ENCODE measurements at regions not wholly inside any gene's neighbourhood (a gene's known extent, or its start where the extent isn't known, plus 50 kb on each side); places are given as distances from the start of the nearest gene placed in this dataset.
A peak's percentile ranks its signal among the peaks of the same experiment; 100 is the strongest.
"Not testable (repeated sequence)": the region's sequence is repeated elsewhere in the genome, so short reads cannot be mapped to it uniquely, and the experiment has no call there.

DNA sequence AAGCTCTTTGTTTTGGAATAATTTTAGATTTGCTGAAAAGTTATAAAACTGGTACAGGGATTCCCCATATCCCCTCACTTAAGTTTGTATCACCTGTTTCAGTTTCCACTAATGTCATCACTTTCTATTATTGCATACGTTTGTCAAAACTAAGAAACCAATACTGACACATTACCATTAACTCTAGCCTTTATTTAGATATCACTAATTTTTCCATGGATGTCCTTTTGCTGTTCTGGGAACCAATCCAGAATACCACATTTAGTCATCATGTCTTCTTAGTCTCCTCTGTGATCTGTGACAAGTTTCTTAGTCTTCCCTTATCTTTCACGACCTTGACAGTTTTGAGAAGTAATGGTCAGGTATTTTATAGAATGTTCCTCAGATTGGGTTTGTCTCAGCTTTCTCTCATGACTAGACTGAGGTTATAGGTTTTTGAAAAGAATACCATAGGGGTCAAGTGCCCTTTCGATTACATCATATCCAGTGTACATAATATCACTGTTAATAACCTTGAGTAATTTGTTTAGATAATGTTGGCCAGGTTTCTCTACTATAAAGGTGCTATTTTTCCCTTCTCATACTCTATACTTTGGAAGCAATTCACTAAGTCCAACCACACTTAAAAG, 51.9 kb upstream of the NMUR2 start:
- DNase-seq (ENCODE audit: low spot score) = no peak

DNA sequence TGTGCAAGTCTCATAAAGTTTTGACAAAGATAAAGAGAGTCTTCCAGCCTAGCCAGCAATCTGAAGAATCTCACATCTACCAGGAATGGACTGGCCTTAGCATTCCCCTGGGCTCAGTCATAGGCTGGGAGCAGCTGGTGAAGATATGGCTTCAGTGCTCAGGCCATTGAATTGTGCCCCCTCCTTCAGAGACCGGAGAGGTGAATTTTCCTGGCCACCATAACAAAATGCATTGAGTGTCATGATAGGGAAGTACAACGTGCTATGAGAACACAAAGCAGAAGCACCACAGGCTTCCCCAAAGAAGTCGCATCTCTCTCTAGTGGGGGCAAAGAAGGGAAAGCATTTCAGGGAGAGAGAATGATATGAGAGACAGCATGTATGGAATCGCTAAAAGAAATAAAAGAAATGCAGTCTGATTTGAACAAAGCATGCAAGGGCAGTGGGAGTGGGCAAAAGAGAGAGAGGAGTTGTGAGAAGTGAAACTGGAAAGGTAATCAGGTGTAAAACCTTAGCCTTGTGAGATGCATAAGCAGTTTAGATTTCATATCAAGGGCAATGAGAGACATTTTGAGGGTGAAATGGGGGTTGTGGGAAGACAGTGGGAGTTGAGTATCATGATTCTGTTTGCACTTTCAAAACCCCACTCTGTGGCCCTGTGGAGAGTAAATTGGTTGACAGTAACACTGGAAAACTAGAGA, 57.1 kb upstream of the NMUR2 start:
- DNase-seq (ENCODE audit: low spot score) = no peak

DNA sequence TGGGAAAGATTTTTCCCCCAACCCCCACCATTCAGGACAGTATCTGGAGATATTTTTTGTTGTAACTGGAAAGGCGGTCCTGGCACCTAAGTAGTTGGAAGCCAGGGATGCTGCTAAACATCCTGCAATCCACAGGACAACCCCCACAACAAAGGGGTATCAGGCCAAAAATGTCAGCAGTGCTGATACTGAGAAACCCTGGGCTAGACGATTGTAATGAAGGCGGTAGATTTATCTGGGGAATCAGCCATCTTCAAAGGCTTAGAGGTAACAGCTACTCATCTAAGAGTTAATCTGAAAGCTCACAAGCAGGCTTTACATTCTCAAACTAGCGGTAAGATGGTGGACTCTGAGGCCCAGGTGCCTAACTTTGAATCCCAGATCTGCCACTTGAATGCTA, 59.0 kb upstream of the NMUR2 start:
- no peak for DNase-seq (ENCODE audit: low spot score)

DNA sequence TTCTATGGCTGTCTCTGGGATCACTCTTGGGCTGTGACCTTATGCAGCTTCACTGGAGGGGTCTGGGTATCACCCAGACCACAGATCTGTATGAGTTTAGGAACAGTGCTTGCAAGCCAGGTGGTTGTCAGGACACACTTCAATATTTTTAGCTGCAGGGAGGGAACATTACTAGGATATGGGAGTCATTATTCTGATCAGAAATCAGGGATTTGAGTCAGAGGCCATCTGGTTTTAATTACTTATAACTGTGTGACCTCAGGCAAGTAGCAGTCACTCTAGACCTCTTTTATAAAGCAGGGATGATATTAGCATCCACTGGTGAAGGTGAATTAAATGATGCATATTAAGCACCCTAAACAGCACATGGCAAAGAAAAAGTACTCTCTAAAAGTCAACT, 60.1 kb upstream of the NMUR2 start:
- no peak for DNase-seq (ENCODE audit: low spot score)

DNA sequence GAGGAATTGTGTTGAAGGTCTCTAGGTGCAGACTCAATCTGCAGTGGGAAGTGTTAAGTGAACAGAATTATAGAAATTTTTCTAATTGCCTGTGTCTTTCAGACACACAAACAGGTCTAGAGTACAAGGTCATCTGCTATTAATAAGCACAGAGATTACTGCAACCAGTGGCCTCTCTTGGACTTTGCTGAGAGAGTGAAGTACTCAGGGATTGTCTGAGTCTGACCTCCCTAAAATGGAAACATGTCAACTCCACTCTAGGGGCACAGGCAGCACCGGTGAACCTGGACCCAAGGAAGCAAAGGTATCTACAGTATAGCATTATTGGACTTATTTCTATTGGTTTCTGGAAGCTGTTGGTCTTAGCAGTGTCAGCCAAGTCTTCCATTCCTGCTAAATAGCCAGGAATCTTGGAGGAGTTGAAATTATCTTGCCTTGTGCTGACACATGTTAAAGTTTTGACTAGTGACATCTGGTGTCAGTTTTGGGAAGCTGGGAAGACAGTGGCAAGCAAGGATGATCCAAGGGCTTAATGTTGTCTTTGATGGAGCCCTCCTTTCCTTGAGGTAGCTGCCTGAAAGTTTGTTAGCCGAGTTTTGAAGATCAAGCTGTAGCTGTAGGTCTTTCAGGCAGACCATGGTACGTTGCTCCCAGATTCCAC, 61.1 kb upstream of the NMUR2 start:
- DNase-seq (ENCODE audit: low spot score) = no peak

DNA sequence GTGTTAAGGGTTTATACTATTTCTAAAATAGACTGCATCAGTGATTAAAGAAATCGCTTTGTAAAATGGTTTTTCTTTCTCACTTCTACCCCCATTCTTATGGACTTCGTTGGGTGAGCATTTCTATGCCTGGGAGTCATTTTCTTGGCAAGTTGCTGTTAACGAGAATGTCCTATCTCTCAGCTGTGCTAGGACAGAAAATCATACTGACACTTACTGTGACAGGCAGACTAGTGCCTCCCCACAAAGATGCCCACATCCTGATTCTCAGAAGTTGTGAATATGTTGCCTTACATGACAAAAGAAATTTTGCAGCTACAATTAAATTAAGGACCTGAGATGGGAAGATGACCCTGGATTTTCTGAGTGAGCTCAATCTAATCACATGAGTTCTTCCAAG, 65.1 kb upstream of the NMUR2 start:
- no peak for DNase-seq (ENCODE audit: low spot score)

DNA sequence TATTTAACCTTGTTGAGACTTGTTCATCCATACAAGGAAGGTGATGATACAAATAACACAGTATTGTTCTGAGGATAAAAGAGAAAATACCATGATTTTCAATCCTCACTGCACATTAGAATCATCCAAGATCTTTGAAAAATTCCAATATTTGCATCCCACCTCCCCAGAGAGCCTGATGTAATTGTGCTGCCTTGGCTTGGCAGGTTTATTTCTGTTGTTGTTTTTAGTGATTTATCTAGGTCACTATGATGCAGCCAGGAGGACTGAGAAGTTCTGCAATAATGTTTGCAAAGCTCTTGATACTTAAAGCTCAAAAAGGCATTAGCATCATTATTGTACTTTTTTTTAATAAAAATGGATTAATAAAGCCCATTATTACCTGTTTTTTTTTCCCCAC, 67.0 kb upstream of the NMUR2 start:
- DNase-seq (ENCODE audit: low spot score) = no peak

DNA sequence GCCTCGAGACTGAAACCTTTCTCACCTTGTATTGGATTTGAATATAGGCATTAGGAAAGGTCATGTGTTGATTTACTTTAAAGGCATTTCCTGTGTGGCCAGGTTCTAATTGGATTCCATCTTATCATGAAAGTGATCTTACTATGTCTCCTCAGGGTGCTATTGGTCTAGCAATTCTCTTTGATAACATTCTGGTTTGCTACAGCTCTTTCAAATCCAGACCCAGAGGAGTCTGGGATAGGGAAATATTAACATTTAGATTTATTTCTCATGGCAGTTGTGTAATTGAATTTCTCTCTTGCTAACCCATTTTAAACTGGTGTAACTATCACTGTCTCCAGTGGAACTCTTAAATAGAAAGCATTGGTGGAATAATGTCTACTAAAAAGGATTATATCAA, 69.9 kb upstream of the NMUR2 start:
- no peak for DNase-seq (ENCODE audit: low spot score)

DNA sequence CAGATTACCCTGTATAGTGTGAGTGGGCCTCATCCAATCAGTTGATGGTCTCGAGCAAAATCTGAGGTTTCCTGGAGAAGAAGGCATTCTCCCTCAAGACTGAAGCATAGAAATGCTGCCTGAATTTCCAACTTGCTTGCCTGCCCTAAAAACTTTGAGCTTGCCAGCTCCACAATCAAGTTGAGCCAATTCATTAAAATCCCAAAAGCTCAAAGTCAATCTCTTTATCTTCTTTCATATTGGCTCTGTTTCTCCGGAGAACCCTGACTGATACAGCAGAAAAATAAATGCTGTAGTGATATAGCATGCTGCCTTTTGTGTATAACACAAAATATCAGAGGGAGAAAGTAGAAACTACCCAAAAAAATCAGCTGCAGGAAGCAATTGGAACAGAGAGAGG, 72.5 kb upstream of the NMUR2 start:
- DNase-seq (ENCODE audit: low spot score) = no peak

DNA sequence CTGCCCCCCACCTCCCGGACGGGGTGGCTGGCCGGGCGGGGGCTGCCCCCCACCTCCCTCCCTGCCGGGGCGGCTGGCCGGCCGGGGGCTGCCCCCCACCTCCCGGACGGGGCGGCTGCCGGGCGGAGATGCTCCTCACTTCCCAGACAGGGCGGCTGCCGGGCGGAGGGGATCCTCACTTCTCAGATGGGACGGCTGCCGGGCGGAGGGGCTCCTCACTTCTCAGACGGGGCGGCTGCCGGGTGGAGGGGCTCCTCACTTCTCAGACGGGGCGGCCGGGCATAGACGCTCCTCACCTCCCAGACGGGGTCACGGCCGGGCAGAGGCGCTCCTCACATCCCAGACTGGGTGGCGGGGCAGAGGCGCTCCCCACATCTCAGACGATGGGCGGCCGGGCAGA, 74.8 kb upstream of the NMUR2 start:
- not testable (repeated sequence) for DNase-seq (ENCODE audit: low spot score)

DNA sequence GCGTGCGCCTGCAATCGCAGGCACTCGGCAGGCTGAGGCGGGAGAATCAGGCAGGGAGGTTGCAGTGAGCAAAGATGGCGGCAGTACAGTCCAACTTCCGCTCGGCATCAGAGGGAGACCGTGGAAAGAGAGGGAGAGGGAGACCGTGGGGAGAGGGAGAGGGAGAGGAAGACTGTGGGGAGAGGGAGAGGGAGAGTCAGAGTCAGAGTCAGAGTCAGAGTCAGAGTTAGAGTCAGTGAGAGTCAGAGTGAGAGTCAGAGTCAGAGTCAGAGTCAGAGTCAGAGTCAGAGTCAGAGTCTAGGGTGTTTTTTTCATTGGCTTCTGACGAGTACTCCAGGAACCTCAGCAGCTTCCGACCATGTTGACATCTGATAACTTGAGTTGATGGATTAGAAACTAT, 75.6 kb upstream of the NMUR2 start:
- not testable (repeated sequence) for DNase-seq (ENCODE audit: low spot score)

DNA sequence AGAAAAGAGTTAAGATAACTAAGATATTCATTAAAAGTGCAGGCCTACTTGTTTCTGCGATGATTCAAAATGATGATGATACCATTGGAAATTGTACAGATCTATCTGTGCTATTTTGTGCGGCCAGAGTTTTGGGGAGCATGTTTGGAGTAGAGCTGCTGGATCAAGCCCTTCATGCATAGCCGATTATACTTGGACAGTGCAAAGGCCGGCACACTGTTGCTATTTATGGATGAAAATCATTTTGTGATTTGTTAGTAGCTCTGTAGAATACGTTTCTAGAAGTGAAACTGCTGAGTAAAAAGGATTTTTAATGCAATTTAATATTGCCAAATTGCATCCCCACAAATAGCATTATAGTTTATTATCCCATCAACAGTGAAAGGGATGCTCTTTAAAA, 82.1 kb upstream of the NMUR2 start:
- DNase-seq (ENCODE audit: low spot score) = no peak

DNA sequence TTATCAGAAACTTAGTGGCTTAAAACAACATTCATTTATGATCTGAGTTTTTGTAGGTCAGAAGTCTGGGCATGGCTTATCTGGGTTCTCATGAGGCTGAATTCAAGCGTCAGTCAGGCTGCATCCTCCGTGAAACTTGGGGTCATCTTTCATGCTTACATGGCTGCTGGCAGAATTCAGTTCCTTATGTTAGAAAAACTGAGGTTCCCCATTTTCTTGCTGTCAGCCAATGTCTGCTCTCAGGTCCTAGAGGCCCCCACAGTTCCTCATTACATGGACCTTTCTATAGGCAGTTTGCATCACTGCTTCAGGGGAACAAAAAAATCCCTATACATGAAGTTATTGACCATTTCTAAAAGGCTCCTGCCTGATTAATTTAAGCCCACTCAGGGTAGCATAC, 83.8 kb upstream of the NMUR2 start:
- DNase-seq (ENCODE audit: low spot score) = no peak

DNA sequence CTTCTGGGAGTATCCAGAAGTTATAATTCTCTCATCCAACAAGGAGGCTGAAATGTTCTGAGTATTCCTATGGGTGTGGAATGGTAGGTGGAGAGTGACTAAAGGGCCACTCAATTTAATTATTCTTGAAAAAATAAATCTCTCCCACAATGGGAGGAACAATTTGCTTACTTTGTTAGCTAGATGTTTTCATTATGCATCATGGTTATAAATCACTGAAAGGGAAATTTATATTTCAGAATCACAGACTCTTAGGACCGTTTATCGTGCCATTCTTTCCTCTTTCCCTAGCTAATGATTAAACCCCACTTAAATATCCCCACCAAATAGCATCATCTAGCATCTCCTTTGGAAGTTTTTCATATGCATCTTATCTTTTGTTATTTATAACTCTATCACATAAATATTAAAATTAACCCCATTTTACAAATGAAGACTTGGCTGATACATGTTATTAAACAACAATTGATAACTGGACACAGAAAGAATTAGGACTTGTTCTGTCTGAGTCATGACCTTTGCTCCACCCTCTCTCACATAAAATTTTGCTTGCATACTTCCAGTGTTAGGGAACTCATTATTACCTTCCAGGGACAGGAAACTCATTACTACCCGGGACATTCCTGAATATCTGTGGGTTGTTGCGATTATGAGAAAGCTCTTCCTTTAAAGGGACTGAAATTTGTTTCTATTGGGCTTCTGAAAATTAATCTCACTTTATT, 94.9 kb upstream of the NMUR2 start:
- DNase-seq (ENCODE audit: low spot score) = peak; percentile 70

DNA sequence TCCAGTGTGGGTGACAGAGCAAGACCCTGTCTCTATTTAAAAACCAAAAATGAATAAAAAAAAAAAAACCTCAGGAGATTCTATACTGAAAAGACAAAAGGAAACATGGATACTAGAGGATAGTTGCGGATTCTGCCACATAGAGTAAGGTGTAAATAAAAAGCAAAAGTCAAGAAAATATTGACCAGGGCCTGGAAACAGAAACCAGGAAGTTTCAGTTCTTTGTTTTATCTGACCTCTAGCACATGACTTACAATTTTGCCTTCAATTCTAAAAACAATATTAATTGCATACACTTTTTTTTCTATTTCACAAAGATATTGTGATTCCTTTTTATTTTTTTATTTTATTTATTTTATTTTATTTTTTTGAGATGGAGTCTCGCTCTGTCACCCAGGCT, 96.2 kb upstream of the NMUR2 start:
- no peak for DNase-seq (ENCODE audit: low spot score)

DNA sequence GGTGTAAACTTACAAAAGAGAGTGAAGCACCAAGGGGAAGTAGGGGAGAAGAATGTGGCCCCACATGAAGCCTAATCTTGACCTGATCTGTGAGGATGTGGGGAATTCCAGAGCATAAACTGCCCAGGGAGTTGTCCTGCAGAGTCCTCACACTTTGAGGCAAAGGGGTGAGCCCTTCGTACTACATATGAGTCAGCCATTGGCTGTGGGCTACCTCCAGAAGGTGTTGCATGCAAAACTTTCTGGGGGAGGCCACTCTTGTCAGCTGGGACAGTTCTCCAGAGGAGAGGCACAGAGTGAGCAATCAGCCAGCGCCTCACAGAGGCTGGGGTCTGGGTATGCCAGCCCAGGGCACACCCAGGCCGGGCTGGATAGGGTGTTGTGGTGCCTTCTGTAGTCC, 98.1 kb upstream of the NMUR2 start:
- no peak for DNase-seq (ENCODE audit: low spot score)

DNA sequence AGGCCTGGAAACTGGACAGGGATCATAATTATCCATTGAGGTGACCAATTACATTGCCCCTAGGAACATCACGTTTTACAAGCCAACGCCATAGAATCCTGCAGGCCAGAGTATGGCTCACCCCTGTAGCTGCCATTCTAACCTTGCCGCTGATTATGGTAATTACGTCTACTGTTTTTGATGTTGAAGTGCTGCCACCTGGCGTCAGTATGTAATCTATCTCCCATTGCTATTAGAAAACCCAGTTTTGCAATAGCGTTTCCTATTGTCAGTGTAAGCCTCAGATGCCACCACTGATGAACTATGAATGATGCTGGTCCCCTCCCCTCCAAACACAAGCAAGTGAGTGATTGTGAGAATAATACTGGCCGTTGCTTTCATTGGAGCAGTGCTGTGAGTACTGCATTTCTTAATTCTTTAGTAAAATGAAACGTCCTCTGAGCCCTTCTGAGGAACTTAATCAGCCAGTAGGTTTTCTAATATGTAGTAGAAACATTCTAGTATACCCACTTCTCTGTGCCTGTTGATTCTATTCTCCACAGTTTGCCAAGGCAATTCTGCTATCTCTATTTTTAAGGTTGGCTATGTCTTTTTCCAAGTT, 100.5 kb upstream of the NMUR2 start:
- DNase-seq (ENCODE audit: low spot score) = peak; percentile 73

DNA sequence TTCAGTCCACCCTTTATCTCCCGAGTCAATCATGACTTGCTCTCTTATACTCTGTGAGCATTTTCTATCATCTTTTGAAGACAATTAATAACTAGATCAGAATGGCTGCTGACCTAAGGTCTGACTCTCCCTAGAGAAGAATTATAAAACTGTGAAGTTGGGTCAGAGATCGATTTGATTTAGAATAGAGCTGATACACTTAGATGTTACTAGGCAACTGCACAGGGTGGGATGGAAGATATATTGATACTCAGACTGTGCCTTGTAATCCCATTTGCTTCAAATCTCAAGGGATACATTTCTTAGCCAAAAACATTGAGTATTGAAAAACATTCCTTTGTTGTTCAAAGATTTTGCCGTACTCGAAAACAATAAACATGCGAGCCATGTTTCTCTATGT, 106.0 kb upstream of the NMUR2 start:
- no peak for DNase-seq (ENCODE audit: low spot score)

DNA sequence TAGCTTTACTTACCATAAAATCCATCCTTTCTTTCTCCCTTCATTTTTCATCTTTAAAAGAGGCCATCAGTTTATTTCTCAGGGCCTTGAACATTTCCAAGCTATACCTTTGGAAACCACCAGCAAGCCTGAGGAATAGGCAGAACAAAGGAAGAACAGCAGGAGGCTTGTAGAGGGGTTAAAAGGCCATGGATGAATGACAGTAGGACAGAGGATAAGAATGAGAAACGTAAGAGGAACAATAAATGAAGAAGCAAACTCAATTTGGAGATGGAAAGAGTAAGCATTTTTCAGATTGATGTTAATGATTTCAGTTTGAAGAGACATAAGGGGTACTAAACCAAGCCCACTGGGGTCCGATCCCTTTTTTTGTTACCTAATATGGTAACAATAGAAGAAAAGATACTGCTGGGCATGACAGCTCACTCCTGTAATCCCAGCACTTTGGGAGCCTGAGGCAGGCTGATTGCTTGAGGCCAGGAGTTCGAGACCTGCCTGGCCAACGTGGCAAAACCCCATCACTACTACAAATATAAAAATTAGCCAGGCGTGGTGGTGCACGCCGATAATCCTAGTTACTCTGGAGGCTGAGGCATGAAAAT, 106.6 kb upstream of the NMUR2 start:
- DNase-seq (ENCODE audit: low spot score) = no peak

DNA sequence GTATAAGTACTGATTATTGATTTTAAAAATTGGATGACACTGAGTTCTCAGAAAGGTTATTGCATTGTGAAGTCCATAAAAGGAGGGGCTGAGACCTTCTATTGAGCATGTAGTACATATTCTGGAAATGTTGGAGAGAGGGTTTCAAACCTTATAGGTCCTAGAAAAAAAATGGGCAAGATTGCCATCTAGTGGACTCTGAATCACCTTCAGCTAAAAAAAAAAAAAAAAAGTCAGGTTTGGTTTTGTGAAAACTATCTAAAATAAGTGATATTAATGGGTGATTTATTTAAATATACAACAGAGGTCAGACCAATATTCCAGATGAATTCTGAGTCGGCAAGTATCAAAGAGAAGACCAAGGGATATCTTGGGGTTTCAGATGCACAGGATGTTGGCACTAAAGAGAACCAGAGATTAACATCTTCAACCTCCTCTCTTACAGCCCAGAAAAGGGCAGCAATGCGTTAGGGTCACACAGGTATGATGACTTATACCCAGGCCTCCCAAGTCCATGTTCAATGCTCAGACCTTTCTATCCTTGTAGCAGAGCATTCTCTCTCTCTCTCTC, 109.8 kb upstream of the NMUR2 start:
- DNase-seq (ENCODE audit: low spot score) = peak; percentile 42

DNA sequence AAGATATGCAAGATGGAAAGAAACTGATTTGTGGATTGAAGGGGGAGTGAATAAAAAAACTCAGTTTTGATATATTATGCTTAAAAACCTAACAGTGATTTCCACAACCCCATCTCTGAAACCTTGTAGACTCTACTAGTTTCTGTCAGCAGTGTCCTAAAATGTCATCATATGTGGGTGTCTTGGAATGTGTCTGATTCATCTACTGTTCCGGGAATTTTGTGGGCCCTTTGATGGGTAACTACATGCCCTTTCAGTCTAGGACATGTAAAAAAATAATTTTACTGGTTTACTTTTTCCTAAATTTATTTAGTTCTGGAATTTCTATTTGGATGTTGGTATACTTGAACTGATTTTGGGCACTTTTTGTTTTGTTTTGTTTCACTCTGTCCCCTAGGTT, 118.9 kb upstream of the NMUR2 start:
- no peak for DNase-seq (ENCODE audit: low spot score)

Data from A172 (cell line).